Endothelial cell of umbilical vein (primary cell): ENCODE measurements at regions not wholly inside any gene's neighbourhood (a gene's known extent, or its start where the extent isn't known, plus 50 kb on each side); places are given as distances from the start of the nearest gene placed in this dataset.

Experiments used
- BruUV-seq: library from RNA; stranded (reverse); fragments of 400-500 nt; replicated peaks from 2 replicates; lab custom pipeline; 2021; lab: Mats Ljungman, UMichigan
- CTCF ChIA-PET: fragments of 300-600, 350-600 bp; sonication (Branson Sonifier 250); formaldehyde crosslinking; loops from one replicate; lab custom pipeline; 2021; ENCODE audit warnings: antibody characterized with exemption, inconsistent platforms; lab: Charles Lee
- POLR2A ChIA-PET: fragments of 300-600, 350-600 bp; sonication (Branson Sonifier 250); formaldehyde crosslinking; loops from one replicate; lab custom pipeline; 2021; ENCODE audit warnings: antibody characterized with exemption, inconsistent platforms; lab: Charles Lee
- DNase-seq: peaks from one replicate; pipeline ENCODE4 v3.0.0-alpha.2; 2011; ENCODE audit warnings: low read depth, low spot score
- FAIRE-seq: peaks from 2 replicates; lab custom pipeline; 2011; peaks lifted over from hg19 to GRCh38; lab: Jason Lieb, UNC
- H2AFZ ChIP-seq: 2 replicates; pipeline ENCODE4 v1.6.0; 2012; ENCODE audit warnings: low read depth, low read length, control low read depth, inconsistent platforms
- H3K27ac ChIP-seq: 2 replicates; pipeline ENCODE4 v1.5.1; 2011; ENCODE audit warnings: low read depth, mild to moderate bottlenecking, control low read depth, low read length, moderate library complexity; ENCODE audit not compliant: insufficient read depth
- H3K27me3 ChIP-seq, 2 experiments: 2 replicates each; pipeline versions ENCODE4 v1.6.0 to v1.6.1; 2011; ENCODE audit warnings: low read length in 2 of 2, mixed read lengths in 1 of 2; ENCODE audit not compliant: control insufficient read depth in 2 of 2, insufficient read depth in 2 of 2
- H3K36me3 ChIP-seq, 2 experiments: 2 replicates in 1 of 2; 3 replicates in 1 of 2; pipeline ENCODE4 v1.5.1; 2011; ENCODE audit warnings: low read length in 2 of 2, mild to moderate bottlenecking in 1 of 2, moderate library complexity in 1 of 2; ENCODE audit not compliant: control insufficient read depth in 2 of 2, insufficient read depth in 2 of 2; ENCODE audit errors: extremely low read depth in 1 of 2
- H3K4me1 ChIP-seq: 3 replicates; pipeline ENCODE4 v1.5.1; 2011; ENCODE audit warnings: mild to moderate bottlenecking, low read length; ENCODE audit not compliant: control insufficient read depth, insufficient read depth; ENCODE audit errors: extremely low read depth
- H3K4me2 ChIP-seq: 2 replicates; pipeline ENCODE4 v1.6.1; 2011; ENCODE audit warnings: low read length, control low read depth, mixed read lengths; ENCODE audit not compliant: insufficient read depth
- H3K4me3 ChIP-seq, 3 experiments: fragments of 200-600 bp in 1 of 3; sonication (generic), shearing (Covaris generic) in 1 of 3; replicated peaks in 1 of 3; 2 replicates each; pipeline ENCODE4 v1.5.1; 2011 to 2016; ENCODE audit warnings: control low read depth in 3 of 3, low read length in 3 of 3, mild to moderate bottlenecking in 2 of 3, inconsistent platforms in 1 of 3, low read depth in 1 of 3, moderate library complexity in 1 of 3; ENCODE audit not compliant: insufficient read depth in 1 of 3
- H3K79me2 ChIP-seq: 2 replicates; pipeline ENCODE4 v1.6.0; 2012; ENCODE audit warnings: low read length, inconsistent platforms; ENCODE audit not compliant: control insufficient read depth, insufficient read depth
- H3K9ac ChIP-seq: replicated peaks from 2 replicates; pipeline ENCODE3; 2011; ENCODE audit warnings: low read length, control low read depth; ENCODE audit not compliant: insufficient read depth; ENCODE audit errors: extremely low read depth
- H3K9me1 ChIP-seq: replicated peaks from 3 replicates; pipeline ENCODE4 v1.6.0; 2011; ENCODE audit warnings: mild to moderate bottlenecking, low read length; ENCODE audit not compliant: control insufficient read depth, insufficient read depth; ENCODE audit errors: extremely low read depth
- H3K9me3 ChIP-seq: replicated peaks from 2 replicates; pipeline ENCODE4 v1.5.1; 2012; ENCODE audit warnings: low read length, inconsistent platforms; ENCODE audit not compliant: control insufficient read depth, insufficient read depth
- H4K20me1 ChIP-seq: replicated peaks from 2 replicates; pipeline ENCODE3; 2011; ENCODE audit warnings: mild to moderate bottlenecking, low read length; ENCODE audit not compliant: control insufficient read depth, insufficient read depth; ENCODE audit errors: extremely low read depth
- EZH2 ChIP-seq: IDR thresholded peaks from 2 replicates; pipeline ENCODE4 v1.6.1; 2012; ENCODE audit warnings: borderline replicate concordance, low read depth, mild to moderate bottlenecking, moderate library complexity, low read length, inconsistent platforms; ENCODE audit not compliant: severe bottlenecking
- FOS ChIP-seq: IDR thresholded peaks from 2 replicates; pipeline ENCODE4 v1.6.1; 2011; ENCODE audit warnings: mild to moderate bottlenecking, low read length, moderate library complexity, borderline replicate concordance; ENCODE audit not compliant: insufficient read depth
- GATA2 ChIP-seq: IDR thresholded peaks from 2 replicates; pipeline ENCODE4 v1.7.0; 2011; ENCODE audit warnings: low read depth, mild to moderate bottlenecking, moderate library complexity, mixed read lengths, low read length; ENCODE audit not compliant: insufficient read length, insufficient read depth
- JUN ChIP-seq: IDR thresholded peaks from 2 replicates; pipeline ENCODE4 v1.6.1; 2011; ENCODE audit warnings: borderline replicate concordance, low read depth; ENCODE audit not compliant: insufficient read length, insufficient read depth
- MYC ChIP-seq: IDR thresholded peaks from one replicate; pipeline ENCODE4 v1.6.1; 2011; ENCODE audit warnings: mild to moderate bottlenecking, low read depth, low read length
- POLR2A ChIP-seq: IDR thresholded peaks from 2 replicates; pipeline ENCODE4 v1.6.1; 2012; ENCODE audit warnings: low read depth, mild to moderate bottlenecking, control low read depth, low read length
- POLR2AphosphoS5 ChIP-seq: IDR thresholded peaks from 2 replicates; pipeline ENCODE4 v1.6.1; 2012; ENCODE audit warnings: low read depth, mild to moderate bottlenecking, control low read depth, low read length, moderate library complexity; ENCODE audit not compliant: insufficient read depth
- dilution Hi-C: fragments of 300-500 bp; cut with MboI; formaldehyde crosslinking; loops from one replicate; pipeline ENCODE4 v1.15.0; 2019; ENCODE audit warnings: low sequenced_read_pairs; ENCODE audit not compliant: extremely low pct_ligation_motif_present
- intact Hi-C: fragments of 100-400 bp; cut with micrococcal nuclease; formaldehyde crosslinking; loops from one replicate; pipeline ENCODE4 v1.10.0; 2022
- TF ChIP-seq, protein P1 (sequence below): IDR thresholded peaks from 2 replicates; pipeline ENCODE4 v1.6.1; 2011; ENCODE audit not compliant: insufficient read depth, insufficient read length
- TF ChIP-seq, protein P2 (sequence below), 2 donors: IDR thresholded peaks; 1 replicate in 1 of 2; 2 replicates in 1 of 2; pipeline ENCODE4 v1.5.1; 2011; ENCODE audit warnings: low read length in 2 of 2, mild to moderate bottlenecking in 2 of 2, moderate library complexity in 2 of 2, control low read depth in 1 of 2, inconsistent platforms in 1 of 2, low read depth in 1 of 2; ENCODE audit not compliant: insufficient read depth in 1 of 2; ENCODE audit errors: extremely low read depth in 1 of 2

DNA sequence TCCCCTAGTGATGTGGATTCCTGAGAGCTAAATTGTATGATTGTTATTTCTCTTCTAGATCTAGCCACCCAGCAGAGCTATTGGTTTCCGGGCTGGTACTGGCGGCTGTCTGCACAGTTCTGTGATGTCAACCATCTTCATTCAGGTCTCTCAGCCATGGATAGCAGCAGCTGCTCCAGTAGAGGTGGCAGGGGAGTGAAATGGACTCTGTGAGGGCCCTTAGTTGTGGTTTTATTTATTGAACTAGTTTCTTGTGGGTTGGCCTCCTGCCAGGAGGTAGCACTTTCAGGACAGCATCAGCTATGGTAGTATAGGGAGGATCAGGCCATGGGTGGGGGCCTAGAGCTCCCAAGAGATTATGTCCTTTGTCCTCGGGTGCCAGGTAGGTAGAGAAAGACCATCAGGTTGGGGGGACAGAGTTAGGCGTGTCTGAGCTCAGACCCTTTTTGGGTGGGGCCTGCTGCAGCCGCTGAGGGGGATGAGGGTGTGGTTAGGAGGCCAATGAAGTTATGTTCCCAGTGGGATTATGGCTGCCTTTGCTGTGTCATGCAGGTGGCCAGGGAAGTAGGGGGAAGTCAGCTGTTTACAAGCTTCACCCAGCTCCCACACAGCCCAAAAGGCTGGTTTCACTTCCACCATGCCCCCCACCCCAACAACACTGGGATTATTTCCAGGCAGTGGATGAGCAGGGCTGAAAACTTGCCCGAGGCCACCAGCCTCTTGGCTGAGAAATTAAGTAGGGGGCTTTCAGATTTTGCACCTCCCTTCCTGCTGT, 55.1 kb upstream of the RGS4 start:
- no peak for FAIRE-seq
- no peaks in the 10 kb centered on the region for H3K36me3 ChIP-seq
- no peak overlapping the region for H2AFZ ChIP-seq
- dilution Hi-C loops (no loop called here), intact Hi-C loops (no loop called here)
- no peaks in the 10 kb centered on the region for H3K27me3 ChIP-seq
- ChIA-PET CTCF (interaction anchor here (0.9 to 1.7 kb wide), 2 partner anchors 72 to 136 kb away, joined by 3 to 5 read pairs; no protein-coding TSS in a partner anchor), POLR2A (no interaction called here)
- H3K4me2 ChIP-seq: no peak overlapping the region
- no peak overlapping the region for H3K27ac ChIP-seq
- no peaks in the 10 kb centered on the region for H3K79me2 ChIP-seq
- H3K9me3 ChIP-seq: no peaks in the 10 kb centered on the region
- TF ChIP-seq POLR2AphosphoS5 (no peak), FOS (no peak), POLR2A (no peak), GATA2 (no peak), JUN (no peak), MYC (no peak)
- H3K4me3 ChIP-seq: no peak overlapping the region
- no peak for DNase-seq
- H3K9ac ChIP-seq: no peak overlapping the region
- BruUV-seq: no TSS peak
- no peaks in the 10 kb centered on the region for H3K4me1 ChIP-seq
- H4K20me1 ChIP-seq: no peaks in the 10 kb centered on the region
- no peaks in the 10 kb centered on the region for H3K9me1 ChIP-seq

DNA sequence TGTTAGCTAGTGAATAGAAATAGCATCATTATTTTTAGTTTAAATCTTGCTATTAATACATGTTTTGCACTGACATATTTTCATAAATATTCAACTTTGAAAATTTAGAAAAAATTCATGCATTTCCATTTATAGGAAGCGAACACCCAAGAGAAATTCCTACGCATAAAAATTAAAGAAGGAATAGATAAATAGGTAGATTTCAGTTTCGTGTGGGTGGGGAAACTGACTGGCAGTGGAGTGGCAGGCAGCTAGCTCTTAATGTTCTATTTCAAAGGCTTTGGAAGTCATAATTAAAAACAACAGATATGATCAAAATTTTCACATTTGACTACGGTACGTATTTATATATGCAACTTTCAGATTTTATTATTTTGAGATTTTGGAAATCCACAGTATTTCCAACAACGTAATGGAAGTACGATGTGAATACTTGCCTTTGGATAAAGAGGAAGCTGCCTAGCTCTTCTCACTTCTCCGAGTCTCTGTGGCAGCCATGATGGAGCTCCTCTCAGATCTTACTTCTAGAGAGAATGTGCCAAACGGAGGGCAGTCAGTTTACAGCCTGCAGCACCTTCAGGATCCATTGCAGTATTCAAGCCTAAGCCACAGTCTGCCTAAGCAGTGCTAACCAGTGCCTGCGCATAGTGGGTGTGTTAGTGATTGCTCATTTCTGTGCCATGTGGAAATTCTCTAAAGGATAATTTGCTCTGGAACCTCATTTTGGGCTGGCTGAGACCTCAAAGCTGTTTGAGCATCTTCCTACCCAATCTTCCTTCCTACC, 62.9 kb upstream of the RGS4 start:
- dilution Hi-C loops: no loop called here
- H3K79me2 ChIP-seq: no peaks in the 10 kb centered on the region
- H3K36me3 ChIP-seq: no peaks in the 10 kb centered on the region
- no peak overlapping the region for H3K4me3 ChIP-seq
- intact Hi-C loops: no loop called here
- TF ChIP-seq, protein P1, sequence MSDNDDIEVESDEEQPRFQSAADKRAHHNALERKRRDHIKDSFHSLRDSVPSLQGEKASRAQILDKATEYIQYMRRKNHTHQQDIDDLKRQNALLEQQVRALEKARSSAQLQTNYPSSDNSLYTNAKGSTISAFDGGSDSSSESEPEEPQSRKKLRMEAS: no peak
- TF ChIP-seq JUN: no peak
- no peak for TF ChIP-seq POLR2AphosphoS5
- no peak for TF ChIP-seq EZH2
- TF ChIP-seq GATA2: no peak
- no peak for TF ChIP-seq FOS
- no peak for TF ChIP-seq POLR2A
- TF ChIP-seq MYC: no peak
- TF ChIP-seq, protein P2, sequence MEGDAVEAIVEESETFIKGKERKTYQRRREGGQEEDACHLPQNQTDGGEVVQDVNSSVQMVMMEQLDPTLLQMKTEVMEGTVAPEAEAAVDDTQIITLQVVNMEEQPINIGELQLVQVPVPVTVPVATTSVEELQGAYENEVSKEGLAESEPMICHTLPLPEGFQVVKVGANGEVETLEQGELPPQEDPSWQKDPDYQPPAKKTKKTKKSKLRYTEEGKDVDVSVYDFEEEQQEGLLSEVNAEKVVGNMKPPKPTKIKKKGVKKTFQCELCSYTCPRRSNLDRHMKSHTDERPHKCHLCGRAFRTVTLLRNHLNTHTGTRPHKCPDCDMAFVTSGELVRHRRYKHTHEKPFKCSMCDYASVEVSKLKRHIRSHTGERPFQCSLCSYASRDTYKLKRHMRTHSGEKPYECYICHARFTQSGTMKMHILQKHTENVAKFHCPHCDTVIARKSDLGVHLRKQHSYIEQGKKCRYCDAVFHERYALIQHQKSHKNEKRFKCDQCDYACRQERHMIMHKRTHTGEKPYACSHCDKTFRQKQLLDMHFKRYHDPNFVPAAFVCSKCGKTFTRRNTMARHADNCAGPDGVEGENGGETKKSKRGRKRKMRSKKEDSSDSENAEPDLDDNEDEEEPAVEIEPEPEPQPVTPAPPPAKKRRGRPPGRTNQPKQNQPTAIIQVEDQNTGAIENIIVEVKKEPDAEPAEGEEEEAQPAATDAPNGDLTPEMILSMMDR (IDR thresholded peaks at IDR 0.05; ENCODE audit: extremely low read depth in 1 of 2, insufficient read depth in 1 of 2, low read depth in 1 of 2, low read length in 2 of 2): no peak
- ChIA-PET CTCF (interaction anchor here (1.5 kb wide), 1 partner anchor 24 kb away, joined by 3 read pairs; no protein-coding TSS in a partner anchor), POLR2A (no interaction called here)
- H3K4me2 ChIP-seq: no peak overlapping the region
- FAIRE-seq (no peak), DNase-seq (no peak)
- BruUV-seq: no TSS peak
- H3K9ac ChIP-seq: no peak overlapping the region
- H3K27ac ChIP-seq: no peak overlapping the region
- no peaks in the 10 kb centered on the region for H3K9me1 ChIP-seq
- no peaks in the 10 kb centered on the region for H3K9me3 ChIP-seq
- H2AFZ ChIP-seq: no peak overlapping the region
- no peaks in the 10 kb centered on the region for H3K4me1 ChIP-seq
- H4K20me1 ChIP-seq: no peaks in the 10 kb centered on the region
- no peaks in the 10 kb centered on the region for H3K27me3 ChIP-seq
